HCT116 (cell line): ENCODE measurements at regions not wholly inside any gene's neighbourhood (a gene's known extent, or its start where the extent isn't known, plus 50 kb on each side); places are given as distances from the start of the nearest gene placed in this dataset.

ENCODE experiments used
- EGR1 ChIP-seq: IDR thresholded peaks from 2 replicates; pipeline ENCODE4 v1.6.1; 2012; ENCODE audit warnings: low read depth
- EZH2 ChIP-seq: fragments of 200-600 bp; sonication (generic); IDR thresholded peaks from 2 replicates; pipeline ENCODE4 v1.6.1; 2017; ENCODE audit warnings: antibody characterized with exemption, mixed run types
- JUND ChIP-seq: IDR thresholded peaks from 2 replicates; pipeline ENCODE4 v1.6.1; 2012
- POLR2A ChIP-seq: IDR thresholded peaks from 2 replicates; pipeline ENCODE4 v1.7.0; 2011; ENCODE audit warnings: borderline replicate concordance; ENCODE audit not compliant: insufficient read depth, insufficient read length; ENCODE audit errors: extremely low read depth
- POLR2AphosphoS5 ChIP-seq: IDR thresholded peaks from 2 replicates; pipeline ENCODE4 v1.6.1; 2011; ENCODE audit warnings: mild to moderate bottlenecking, low read depth, low read length, moderate library complexity
- TCF7L2 ChIP-seq: IDR thresholded peaks from 2 replicates; pipeline ENCODE4 v1.7.0; 2011; ENCODE audit warnings: borderline replicate concordance, inconsistent platforms; ENCODE audit not compliant: insufficient read depth, insufficient read length; ENCODE audit errors: extremely low read depth
- ZNF274 ChIP-seq: fragments of 200-500 bp; sonication (Bioruptor generic); IDR thresholded peaks from 2 replicates; pipeline ENCODE4 v1.6.1; 2014; ENCODE audit warnings: mild to moderate bottlenecking, low read depth, low read length, inconsistent platforms
- TF ChIP-seq, protein P1 (sequence below), 3 experiments: fragments of 200-600 bp in 1 of 3; sonication (generic) in 1 of 3; IDR thresholded peaks in 2 of 3; conservative IDR thresholded peaks in 1 of 3; 2 replicates each; pipeline ENCODE4 v1.5.1; 2012 to 2017; ENCODE audit warnings: low read depth in 2 of 3, low read length in 2 of 3, antibody characterized with exemption in 1 of 3, borderline replicate concordance in 1 of 3, control low read depth in 1 of 3, mild to moderate bottlenecking in 1 of 3, mixed read lengths in 1 of 3, mixed run types in 1 of 3, moderate library complexity in 1 of 3; ENCODE audit not compliant: insufficient read depth in 1 of 3
- TF ChIP-seq, protein P2 (sequence below): IDR thresholded peaks from 2 replicates; pipeline ENCODE4 v1.6.1; 2012
- TF ChIP-seq, protein P3 (sequence below): IDR thresholded peaks from 2 replicates; pipeline ENCODE4 v1.6.1; 2011; ENCODE audit warnings: mild to moderate bottlenecking, low read length, moderate library complexity; ENCODE audit not compliant: insufficient replicate concordance; ENCODE audit errors: extremely low read depth

- TF ChIP-seq, protein P1, sequence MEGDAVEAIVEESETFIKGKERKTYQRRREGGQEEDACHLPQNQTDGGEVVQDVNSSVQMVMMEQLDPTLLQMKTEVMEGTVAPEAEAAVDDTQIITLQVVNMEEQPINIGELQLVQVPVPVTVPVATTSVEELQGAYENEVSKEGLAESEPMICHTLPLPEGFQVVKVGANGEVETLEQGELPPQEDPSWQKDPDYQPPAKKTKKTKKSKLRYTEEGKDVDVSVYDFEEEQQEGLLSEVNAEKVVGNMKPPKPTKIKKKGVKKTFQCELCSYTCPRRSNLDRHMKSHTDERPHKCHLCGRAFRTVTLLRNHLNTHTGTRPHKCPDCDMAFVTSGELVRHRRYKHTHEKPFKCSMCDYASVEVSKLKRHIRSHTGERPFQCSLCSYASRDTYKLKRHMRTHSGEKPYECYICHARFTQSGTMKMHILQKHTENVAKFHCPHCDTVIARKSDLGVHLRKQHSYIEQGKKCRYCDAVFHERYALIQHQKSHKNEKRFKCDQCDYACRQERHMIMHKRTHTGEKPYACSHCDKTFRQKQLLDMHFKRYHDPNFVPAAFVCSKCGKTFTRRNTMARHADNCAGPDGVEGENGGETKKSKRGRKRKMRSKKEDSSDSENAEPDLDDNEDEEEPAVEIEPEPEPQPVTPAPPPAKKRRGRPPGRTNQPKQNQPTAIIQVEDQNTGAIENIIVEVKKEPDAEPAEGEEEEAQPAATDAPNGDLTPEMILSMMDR (IDR thresholded peaks at IDR 0.05 in 2 of 3, conservative IDR thresholded peaks at IDR 0.05 in 1 of 3; ENCODE audit: borderline replicate concordance in 1 of 3, insufficient read depth in 1 of 3, low read depth in 2 of 3, low read length in 2 of 3) = no peak
- TF ChIP-seq JUND = no peak
- TF ChIP-seq EZH2 = no peak
- no peak for TF ChIP-seq POLR2A
- TF ChIP-seq POLR2AphosphoS5 = no peak
- TF ChIP-seq ZNF274 = no peak
- TF ChIP-seq, protein P2, sequence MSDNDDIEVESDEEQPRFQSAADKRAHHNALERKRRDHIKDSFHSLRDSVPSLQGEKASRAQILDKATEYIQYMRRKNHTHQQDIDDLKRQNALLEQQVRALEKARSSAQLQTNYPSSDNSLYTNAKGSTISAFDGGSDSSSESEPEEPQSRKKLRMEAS = no peak
- TF ChIP-seq TCF7L2 = no peak
- TF ChIP-seq, protein P3, sequence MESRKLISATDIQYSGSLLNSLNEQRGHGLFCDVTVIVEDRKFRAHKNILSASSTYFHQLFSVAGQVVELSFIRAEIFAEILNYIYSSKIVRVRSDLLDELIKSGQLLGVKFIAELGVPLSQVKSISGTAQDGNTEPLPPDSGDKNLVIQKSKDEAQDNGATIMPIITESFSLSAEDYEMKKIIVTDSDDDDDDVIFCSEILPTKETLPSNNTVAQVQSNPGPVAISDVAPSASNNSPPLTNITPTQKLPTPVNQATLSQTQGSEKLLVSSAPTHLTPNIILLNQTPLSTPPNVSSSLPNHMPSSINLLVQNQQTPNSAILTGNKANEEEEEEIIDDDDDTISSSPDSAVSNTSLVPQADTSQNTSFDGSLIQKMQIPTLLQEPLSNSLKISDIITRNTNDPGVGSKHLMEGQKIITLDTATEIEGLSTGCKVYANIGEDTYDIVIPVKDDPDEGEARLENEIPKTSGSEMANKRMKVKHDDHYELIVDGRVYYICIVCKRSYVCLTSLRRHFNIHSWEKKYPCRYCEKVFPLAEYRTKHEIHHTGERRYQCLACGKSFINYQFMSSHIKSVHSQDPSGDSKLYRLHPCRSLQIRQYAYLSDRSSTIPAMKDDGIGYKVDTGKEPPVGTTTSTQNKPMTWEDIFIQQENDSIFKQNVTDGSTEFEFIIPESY = no peak
- TF ChIP-seq EGR1 = no peak
Observed at GRCh38 chr5:50292735-50293394, 148.2 kb downstream of the EMB start.
